ENCODE measurements at regions not wholly inside any gene's neighbourhood (a gene's known extent, or its start where the extent isn't known, plus 50 kb on each side); places are given as distances from the start of the nearest gene placed in this dataset.
A peak's percentile ranks its signal among the peaks of the same experiment; 100 is the strongest.

DNA sequence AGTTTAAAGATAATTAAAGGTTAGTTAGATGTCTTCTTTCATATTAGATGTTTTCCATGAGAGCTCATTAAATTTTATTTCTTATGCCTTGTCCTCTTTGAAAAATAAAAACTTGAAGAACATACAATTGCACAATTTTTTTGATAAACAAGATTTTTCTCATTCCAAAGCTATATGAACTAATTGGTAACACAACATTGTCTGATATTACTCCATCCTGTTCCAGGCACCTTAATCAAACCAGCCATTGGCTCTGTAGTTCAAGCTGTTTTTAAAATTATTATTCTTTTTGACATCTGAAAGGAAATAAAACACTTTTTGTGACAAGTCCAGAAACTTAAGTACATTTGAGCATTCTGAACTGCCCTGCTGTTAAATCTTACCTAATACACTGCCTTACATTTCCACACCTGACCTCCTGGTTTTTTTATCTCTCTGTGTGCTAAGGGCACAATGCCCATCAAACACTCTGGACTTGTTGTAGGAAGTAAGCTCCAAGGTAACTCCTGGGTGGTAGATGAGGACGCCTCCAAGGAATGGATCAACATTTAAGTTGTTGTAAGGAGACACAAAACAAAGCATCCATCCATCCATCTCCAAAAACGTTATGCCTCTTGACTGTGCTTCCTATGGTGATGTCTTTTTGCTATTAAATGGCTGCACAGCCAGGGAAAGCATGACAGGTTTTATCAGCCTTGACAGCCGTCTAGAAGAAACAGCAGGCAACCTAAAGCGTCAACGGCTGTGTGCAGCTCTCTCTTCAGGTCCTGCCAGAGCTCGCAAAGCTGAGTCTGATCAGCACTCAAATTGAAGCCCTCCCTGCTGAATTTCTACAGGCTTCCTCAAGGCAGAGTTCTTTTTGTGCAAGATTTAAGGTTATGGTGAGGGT is 449.9 kb upstream of the FLRT2 start:
- DNase-seq = no peak

DNA sequence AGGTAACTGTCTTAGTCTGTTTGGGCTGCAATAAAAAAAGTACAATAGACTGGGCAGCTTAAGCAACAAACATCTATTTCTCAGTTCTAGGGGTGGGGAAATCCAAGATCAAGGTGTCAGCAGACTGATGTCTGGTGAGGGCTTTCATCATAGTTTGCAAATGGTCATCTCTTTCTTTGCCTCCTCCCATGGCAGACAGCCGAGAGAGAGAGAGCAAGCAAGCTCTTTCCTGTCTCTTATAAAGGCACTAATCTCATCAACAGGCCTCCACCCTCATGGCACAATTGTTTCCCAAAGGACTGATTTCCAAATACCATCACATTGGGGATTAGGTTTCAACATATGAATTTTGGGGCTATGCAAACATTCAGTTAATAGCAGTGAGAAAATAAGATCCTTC is 445.6 kb upstream of the FLRT2 start:
- DNase-seq = no peak

DNA sequence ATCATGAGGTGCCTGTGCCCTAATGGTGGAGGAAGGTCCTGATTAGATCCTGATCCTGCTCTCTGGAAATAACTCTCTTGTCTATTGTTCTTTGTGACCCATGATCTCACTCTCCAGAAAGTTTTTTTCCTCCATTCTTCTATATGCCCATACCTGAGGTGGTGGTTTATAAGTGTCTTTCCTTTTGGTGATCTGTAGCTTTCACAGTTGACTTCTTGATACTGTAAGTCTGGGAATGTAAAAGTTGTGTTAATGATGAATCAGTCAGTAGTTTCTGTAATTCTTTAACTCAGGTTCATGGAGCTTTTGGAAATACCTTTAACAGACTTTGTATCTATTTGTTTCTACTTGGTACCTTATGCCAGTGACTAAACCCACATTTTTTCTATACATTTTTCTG is 444.0 kb upstream of the FLRT2 start:
- DNase-seq = no peak

DNA sequence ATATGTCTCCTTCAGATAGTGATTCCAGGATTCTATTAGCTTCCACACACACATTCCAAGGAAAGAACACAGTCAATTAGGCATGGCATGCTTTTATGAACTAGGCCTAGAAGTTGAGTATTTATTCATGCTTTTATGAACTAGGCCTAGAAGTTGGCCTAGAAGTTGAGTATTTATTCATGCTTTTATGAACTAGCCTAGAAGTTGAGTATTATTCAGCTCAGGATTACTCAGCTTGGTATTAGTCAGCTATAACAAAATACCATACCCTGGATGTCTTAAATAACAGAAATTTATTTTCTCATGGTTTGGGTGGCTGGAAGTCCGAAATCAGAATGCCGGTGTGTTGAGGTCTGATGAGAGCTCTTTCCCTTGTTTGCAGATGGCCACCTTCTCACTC is 442.7 kb upstream of the FLRT2 start:
- no peak for DNase-seq

DNA sequence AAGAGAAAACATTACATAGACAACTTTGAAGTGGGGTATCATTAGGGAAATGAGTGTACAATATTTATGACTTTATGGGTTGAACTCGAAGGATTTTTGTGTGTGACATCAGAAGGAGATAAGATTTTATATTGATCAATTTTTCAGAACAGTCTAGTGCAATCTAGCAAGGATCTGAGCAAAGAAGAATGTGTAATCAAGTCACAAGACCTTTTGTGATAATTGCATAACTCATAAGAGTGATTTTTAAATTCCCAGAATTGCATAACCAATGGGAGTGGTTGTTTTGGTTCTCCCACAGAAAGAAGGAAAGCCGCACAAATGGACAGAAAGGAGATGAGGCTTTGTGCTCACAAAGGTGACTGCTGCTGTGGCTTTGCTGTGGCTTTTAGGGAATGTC is 441.8 kb upstream of the FLRT2 start:
- no peak for DNase-seq

DNA sequence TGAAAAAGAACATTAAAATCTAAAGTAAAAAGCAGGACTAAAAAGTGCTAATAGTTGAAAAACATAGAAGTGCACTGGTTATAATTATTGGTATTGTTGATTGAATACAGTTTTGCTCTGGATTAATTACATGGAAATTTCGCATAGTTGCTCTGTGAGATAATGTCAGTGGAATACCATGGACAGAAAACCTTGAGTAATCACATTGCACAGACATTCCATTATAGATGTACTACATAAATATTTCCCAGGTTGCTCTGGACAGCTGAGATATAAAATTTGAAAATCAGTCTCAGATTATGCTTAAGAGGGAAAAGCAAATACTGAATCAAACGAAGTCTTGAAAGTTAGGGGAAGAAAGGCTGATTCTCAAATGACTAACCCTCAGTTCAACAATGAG is 439.3 kb upstream of the FLRT2 start:
- no peak for DNase-seq

DNA sequence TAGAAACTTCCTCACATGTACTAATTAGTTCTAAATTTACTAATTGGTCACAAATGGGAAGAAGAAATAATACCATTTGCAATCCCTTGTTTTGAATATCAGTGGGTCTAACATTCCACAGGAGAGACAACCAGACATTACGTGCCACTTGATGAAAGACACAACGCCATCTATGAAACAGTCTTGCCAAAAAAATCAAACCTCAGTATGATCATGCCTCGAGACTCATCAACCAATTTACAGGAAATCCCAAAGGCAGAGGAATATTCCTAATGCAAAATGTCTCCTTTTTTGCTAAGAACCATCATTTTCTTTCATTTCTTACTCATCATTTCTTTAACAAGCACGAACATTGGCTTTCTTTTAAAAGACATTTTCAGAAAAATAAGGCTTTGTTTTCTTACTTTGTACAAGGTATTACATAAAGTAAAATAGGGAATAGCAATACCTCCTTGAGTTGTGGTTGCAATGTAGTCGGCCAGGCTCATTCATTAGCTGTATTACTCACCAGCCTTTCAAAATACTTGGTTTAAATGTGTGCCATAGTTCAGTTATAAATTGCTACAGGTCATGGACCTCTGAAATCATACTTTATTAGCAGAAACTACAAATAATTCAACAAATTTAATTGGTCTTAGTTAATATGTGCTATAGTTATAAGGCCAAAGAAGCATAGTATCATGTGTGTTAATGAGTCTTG is 436.2 kb upstream of the FLRT2 start:
- no peak for DNase-seq

DNA sequence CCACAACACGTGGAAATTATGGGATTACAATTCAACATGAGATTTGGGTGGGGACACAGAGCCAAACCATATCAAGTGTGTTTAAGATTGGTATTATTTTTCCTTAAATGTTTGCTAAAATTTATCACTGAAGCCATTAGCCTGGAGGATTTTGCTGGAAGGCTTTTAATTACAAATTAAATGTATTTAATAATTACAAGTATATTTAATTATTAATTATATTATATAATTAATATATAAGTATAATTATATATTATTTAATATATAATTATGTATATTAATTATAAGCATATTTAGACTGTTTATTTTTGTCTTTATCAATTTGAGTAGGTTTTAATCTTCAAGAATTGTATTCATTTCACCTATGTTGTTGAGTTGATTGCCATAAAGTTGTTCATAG is 427.4 kb upstream of the FLRT2 start:
- no peak for DNase-seq

DNA sequence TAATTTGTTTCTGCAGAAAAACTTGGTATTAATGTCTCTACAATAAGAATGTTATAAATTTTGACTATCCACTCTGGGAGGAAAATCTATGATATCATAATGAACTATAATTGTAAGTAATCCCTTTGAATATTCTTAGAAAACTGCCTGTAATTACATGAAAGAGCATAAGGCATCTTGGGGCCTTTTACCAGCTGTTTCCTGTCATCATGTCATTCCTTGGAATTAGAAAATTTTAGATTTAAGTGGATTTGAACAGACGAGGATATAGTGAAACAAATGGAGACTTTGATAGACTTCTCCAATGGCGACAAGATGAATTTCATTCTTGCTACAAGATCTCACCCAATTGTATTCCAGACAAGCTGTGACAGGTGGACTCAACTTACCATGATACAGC is 423.4 kb upstream of the FLRT2 start:
- no peak for DNase-seq

DNA sequence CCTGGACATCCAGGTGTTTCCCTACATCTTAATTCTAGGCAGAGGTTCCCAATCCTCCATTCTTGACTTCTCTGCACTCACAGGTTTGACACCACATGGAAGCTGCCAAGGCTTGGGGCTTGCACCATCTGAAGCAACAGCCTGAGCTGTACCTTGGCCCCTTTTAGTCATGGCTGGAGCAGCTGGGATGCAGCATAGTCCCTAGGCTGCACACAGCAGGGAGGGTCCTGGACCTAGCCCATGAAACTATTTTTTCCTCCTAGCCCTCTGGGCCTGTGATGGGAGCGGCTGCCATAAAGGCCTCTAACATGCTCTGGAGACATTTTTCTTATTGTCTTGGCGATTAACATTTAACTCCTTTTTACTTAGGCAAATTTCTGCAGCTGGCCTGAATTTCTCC is 417.2 kb upstream of the FLRT2 start:
- no peak for DNase-seq

DNA sequence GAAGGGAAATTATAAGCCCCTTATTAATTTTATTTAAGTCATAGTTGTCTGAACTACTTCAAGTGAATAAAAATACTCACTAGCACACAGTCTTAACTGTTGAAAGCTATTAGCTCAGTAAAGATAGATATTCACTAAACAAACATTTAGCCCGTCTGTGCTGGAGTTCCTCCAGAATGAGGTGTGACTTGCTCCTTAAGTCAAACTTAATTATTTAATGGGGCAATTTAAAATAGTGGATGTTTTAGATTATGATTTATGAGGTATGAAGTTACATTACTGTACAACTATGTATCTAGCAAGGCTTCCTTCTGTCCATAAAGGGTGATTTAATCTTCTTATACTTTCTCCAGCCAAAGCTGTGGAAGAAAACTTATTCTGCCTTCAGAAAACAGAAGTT is 414.0 kb upstream of the FLRT2 start:
- DNase-seq = no peak

DNA sequence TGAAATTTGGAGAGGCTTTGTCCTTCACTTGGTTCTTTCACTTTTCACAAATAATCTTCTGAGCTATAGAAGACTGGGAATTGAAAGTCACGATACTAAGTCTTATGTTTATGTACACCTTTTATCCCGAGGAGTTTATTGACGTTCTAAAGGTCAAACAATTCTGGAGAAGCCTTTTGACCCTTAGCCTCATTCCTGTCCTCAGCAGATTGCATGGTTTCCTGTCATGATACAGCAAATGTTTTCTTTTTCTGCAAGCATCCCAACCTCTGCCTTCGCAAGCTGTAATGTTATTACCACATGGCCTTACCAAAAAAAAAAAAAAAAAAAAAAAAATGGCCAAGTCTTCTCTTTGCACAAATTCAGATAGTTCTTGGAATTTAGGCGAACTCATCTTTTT is 411.7 kb upstream of the FLRT2 start:
- no peak for DNase-seq

DNA sequence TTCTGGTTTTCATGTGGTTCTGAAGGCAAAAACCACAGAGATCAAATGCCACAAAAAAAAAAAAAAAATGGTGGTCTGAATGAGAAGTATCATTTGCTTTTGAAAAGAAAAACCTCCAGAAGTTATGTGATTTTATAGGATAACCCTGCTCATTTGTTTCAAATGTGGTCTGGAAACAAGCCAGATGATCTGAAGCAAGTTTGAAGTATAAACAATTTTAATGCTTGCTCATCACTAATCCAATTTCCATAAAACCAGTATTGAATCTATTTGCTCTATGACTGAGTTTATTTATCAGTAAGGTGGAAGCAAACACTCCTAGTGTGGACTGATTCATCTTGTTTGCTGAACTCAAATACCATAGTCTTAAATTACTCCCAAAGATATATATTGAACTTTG is 407.3 kb upstream of the FLRT2 start:
- DNase-seq = peak; percentile 34

DNA sequence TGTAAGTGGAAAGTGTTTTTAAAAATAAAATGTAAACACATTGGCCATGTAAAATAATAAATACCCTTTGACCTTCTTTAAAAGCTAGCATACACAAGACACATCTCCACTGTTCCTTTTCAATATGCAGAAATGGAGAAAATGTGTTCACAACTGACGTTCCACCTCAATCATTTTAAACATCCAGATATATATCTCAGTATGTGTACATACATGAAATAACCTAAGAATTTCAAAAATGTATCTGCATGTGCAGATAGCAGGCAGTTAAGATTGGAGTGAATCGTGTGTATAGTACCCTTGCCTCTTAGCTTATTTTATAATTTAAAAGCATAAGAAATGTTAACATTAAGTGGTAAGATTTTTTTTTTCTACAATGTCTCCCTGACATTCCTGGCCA is 406.2 kb upstream of the FLRT2 start:
- DNase-seq = no peak

DNA sequence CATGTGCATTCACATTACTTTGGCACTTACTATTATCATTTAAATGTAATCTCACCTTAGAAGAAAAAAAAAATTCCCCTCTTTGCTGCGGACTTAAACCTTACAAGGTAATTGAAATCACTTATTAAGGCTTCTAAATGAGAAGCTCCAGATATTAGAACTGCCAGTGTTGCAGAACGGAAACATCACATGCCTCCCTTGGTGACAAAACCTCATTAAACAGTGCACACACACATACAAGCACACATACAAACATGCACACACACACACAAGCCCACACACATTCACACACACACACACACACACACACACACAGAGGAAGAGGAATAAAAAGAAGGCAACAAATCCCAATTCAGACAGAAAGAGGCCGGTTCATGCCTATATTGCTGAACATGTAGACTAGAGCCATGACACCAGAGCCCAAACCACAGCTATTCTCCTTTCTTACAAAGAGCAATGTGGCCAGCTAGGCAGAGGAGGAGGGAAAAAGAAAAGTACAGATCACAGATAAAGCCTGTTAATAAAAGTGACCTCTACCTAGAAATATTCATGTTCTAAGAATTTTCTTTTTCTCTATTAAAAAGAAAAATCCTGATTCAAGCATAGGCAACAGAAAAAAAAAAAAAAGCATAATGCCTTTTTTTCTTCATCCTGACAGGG is 405.2 kb upstream of the FLRT2 start:
- DNase-seq = no peak

DNA sequence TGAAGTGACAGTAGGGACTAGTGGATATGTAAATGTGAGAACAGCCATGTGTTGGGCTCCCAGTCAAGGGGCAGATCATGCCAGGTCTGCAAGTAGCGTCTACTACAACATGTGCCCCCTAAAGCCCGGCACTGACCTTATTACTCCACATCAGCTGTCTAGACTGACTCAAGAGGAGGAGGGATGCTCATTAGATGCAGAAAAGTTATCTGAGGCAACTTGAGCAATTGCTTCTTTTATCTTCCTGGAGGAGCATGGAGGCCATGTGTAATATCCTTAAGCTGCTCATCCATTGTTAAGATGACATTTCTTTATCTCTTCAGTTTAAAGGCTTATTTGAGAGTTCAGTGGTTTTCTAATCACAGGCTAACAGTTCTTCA is 404.7 kb upstream of the FLRT2 start:
- DNase-seq = no peak

DNA sequence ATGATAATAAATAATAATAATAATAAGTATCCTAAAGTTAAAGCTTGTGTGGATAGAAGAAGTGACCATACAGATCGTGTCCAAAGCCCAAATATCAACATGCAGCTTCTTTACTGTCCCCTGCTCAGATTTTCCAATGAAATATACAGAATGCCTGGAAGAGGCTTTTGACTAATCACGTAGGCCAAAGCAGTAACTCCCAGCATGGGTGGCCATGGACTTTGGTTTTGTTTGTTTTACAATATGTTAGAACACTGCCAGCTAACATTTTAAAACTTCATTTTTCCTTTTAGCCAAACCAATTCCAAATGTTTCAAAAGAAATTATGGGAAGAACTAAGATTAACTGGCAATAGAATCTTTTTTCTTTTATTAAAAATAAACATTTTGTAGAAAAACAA is 400.0 kb upstream of the FLRT2 start:
- DNase-seq = no peak

DNA sequence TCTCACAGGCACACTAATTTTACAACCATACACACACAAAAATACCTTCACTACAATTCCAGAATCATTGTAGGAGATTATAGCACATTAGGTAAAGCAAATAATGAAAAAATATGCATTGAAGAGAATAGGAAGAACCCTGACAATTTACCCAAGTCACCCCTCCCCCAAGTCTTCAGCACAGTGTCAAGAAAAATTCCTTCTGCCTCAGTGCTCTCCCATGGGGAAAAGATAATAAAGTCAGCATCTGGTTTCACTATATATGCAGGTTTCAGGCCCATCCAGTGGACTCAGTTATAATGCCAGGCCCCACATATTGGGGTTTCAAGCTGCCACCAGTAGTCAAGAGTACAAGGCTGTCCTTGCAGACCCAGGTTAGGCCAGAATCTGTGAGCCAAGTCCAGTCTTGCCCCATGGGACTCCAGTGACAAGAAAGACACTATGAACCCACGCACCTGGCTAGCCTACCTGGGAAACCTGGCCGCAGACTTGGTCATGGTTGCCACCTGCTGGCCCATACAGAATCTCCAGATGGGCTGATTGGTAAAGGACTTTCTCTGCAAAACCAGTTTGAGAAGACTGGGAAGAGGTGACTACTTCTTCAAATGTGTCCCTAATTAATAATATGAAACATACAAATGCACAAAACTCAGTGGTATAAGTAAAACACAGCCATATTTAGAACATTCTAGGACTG is 398.6 kb upstream of the FLRT2 start:
- peak; percentile 49 for DNase-seq

DNA sequence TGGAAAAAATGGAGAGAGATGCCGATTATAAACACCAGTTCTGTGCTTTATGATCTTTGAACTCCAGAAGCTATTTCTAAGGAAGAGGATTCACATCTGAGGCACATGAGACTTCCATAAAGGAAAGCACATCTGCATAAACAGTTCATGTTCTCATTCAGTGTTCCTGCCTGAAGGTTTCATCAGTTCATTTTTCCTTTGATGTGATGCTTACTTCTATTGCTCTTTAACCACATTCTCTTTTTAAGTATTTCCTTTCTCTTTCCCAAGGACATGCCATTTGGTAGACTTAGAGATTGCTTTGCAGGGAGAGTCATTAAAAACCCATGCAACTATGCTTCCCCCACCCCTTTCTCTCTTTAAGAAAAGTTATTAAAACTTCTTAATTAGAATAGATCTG is 387.0 kb upstream of the FLRT2 start:
- DNase-seq = no peak

DNA sequence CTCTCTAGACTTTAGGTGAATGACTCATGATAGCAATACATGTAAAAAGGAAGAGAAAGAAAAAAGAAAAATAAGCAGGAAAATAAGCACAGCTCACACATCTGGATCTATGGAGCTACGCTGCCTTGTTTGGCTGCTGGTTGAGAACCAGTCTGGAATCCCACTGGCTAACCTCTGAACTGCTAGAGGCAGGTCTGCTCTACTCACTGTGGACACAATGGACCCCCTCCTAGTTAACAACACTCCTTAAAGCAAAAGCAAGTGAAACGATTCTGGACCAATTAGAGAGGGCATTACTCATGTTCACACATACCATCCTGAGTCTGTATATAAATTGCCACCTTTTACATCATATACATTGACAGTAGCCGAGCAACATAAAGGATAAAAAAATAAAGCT is 383.2 kb upstream of the FLRT2 start:
- DNase-seq = no peak

DNA sequence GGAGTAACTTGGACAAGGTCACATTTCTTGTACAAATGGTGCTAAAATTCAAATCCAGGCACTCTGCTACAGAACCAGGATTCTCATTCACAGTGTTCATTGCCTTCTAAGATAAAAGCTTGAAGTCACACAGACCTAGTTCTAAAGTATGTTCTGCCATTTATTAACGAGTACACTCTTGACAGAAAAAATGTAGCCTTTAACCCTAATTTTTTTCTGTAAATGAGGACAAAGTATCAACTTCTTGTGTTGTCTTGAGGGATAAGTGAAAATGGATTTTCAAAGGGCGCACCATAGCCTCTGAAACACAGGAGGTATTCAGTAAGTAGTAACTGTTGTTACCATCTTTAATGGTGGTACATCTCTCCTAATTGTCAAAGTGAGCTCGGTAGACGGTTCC is 379.8 kb upstream of the FLRT2 start:
- DNase-seq = no peak

DNA sequence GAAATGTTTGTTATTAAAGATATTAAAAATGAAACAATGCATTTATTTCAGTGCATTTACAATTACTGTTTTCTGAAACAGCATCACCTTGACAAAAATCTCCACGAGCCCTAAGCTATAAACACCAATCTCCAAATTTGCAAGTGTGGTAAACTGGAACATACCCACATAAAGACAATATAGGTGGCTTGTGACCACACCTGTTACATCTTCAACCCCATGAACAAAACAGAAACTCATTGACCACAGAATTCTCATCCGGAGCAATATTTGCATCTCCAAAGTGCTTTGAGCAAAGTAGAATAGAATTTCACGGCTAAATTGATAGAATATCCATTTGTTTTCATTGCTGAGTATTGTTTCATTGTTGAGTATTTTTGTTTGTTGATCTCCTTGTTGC is 375.2 kb upstream of the FLRT2 start:
- DNase-seq = no peak

DNA sequence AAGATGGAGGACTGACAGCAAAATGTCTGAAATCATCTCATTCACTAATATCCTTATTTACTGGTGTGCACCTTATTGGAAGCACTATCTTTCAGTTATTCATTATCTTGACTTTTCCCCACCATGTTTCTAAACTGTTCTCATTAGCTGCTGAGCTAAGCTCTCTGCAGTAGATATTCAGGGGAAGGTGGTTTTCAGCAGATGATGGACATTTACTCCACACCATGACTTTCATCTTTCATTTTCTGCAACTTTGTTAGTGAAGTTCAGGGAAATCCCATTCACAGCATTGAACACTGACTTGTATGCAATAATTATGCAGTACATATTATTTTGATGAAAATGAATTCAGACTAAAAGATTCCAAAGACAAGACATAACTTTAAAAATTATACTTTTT is 373.6 kb upstream of the FLRT2 start:
- no peak for DNase-seq

DNA sequence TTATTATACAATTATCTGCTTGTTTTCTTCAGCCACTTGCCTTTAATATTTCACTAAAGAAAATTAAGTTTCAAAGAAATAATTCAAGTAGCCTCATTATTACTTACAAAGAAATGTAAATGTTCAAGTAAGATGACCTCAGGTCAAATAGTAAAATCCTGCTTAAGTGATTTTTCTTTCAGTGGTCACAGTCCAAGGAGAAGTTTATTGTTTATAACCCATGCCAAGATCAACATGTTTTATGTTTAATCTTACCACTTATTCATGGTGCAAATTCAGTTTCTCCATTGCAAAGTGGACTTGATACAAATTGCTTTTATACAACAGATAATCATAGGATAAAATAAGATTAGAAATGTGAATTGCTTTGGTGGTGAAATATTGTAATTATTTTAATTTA is 370.2 kb upstream of the FLRT2 start:
- no peak for DNase-seq

All from NCI-H510A treated with DMSO at 0.1 percent for 48 hours (cell line).